Endodermal cell (in vitro differentiated cells): ENCODE measurements at regions not wholly inside any gene's neighbourhood (a gene's known extent, or its start where the extent isn't known, plus 50 kb on each side); places are given as distances from the start of the nearest gene placed in this dataset.

ENCODE experiments used
- DNase-seq: peaks from one replicate; pipeline ENCODE4 v3.0.0-alpha.2; 2017
- H3K27ac ChIP-seq: 2 replicates; pipeline ENCODE4 v1.5.1; 2013; ENCODE audit warnings: mild to moderate bottlenecking, low read depth, low read length, moderate library complexity
- H3K27me3 ChIP-seq: 2 replicates; pipeline ENCODE4 v1.6.1; 2013; ENCODE audit warnings: mild to moderate bottlenecking, low read length, moderate library complexity; ENCODE audit not compliant: insufficient read depth, control insufficient read depth, poor library complexity, severe bottlenecking
- H3K36me3 ChIP-seq: 2 replicates; pipeline ENCODE4 v1.7.0; 2013; ENCODE audit warnings: mild to moderate bottlenecking, low read length, moderate library complexity; ENCODE audit not compliant: control insufficient read depth, insufficient read depth
- H3K4me1 ChIP-seq: one replicate; pipeline ENCODE4 v1.7.0; 2013; ENCODE audit warnings: low read length; ENCODE audit not compliant: control insufficient read depth, insufficient read depth
- H3K4me3 ChIP-seq: 2 replicates; pipeline ENCODE4 v1.5.1; 2013; ENCODE audit warnings: mild to moderate bottlenecking, low read length, moderate library complexity
- H3K9ac ChIP-seq: 2 replicates; pipeline ENCODE4 v1.6.1; 2013; ENCODE audit warnings: mild to moderate bottlenecking, low read length, moderate library complexity; ENCODE audit not compliant: poor library complexity, severe bottlenecking; ENCODE audit errors: extremely low read depth
- H3K9me3 ChIP-seq: 2 replicates; pipeline ENCODE4 v1.6.1; 2013; ENCODE audit warnings: mild to moderate bottlenecking, low read length, moderate library complexity; ENCODE audit not compliant: control insufficient read depth
- H3K27ac Mint-ChIP-seq: 2 replicates; pipeline ENCODE4 v1.8.0; 2020; ENCODE audit warnings: mixed read lengths
- H3K27me3 Mint-ChIP-seq: 2 replicates; pipeline ENCODE4 v1.8.0; 2021; ENCODE audit warnings: mild to moderate bottlenecking, mixed read lengths; ENCODE audit not compliant: insufficient read depth
- H3K36me3 Mint-ChIP-seq: 2 replicates; pipeline ENCODE4 v1.8.0; 2020; ENCODE audit warnings: low read depth, mixed read lengths
- H3K4me1 Mint-ChIP-seq: 2 replicates; pipeline ENCODE4 v1.8.0; 2020; ENCODE audit warnings: mixed read lengths
- H3K4me3 Mint-ChIP-seq: 2 replicates; pipeline ENCODE4 v1.8.0; 2020; ENCODE audit warnings: mild to moderate bottlenecking, moderate library complexity, mixed read lengths
- H3K9me3 Mint-ChIP-seq: 2 replicates; pipeline ENCODE4 v1.8.0; 2020; ENCODE audit warnings: mild to moderate bottlenecking, mixed read lengths
- CTCF ChIP-seq: fragments of 200-600 bp; sonication (generic); conservative IDR thresholded peaks from 2 replicates; pipeline ENCODE4 v1.5.0; 2021; ENCODE audit warnings: antibody characterized with exemption, mild to moderate bottlenecking
- whole genome bisulfite sequencing, 2 experiments: methylation state at CpG; one replicate each; pipeline versions ENCODE4 v1.1.5 to v1.1.7; 2013; ENCODE audit warnings: missing lambda C conversion rate in 2 of 2, mixed read lengths in 1 of 2; ENCODE audit not compliant: insufficient coverage in 1 of 2, insufficient read length in 1 of 2; 5-methylcytosine and 5-hydroxymethylcytosine counted together

DNA sequence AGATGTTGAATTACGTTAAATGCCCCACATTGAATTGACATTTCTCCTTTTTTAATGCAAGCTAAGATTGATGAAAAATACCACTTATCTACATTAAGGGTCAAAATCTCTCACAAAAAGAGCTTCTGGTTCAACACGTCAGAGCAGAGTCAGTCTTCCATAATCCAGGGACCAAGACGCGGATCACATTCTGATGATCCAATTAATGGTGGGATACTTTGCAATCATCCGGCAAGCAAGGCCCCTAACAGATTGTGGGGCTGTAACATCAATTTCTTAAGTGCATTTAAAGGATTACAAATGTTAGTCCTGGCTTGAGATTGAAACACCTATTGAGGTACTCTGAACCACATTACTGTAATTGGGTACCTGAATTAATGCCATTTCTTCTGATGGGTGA is 120.2 kb upstream of the ESRRG start:
- Mint-ChIP-seq H3K27ac (no peak overlapping the region), H3K9me3 (no peaks in the 10 kb centered on the region), H3K36me3 (no peaks in the 10 kb centered on the region), H3K4me3 (no peak overlapping the region), H3K4me1 (peaks cover 15% of the 10 kb centered on the region), H3K27me3 (no peaks in the 10 kb centered on the region)
- DNase-seq: no peak
- H3K4me3 ChIP-seq: no peak overlapping the region
- H3K4me1 ChIP-seq: peaks cover 8% of the 10 kb centered on the region
- no peak for TF ChIP-seq CTCF
- H3K9ac ChIP-seq: no peak overlapping the region
- H3K36me3 ChIP-seq: no peaks in the 10 kb centered on the region
- peaks cover 16% of the 10 kb centered on the region for H3K9me3 ChIP-seq
- H3K27ac ChIP-seq: no peak overlapping the region
- WGBS, 2 experiments: 96 to 100% methylated on average over 4 to 5 of the region's 5 CpGs
- H3K27me3 ChIP-seq: no peaks in the 10 kb centered on the region

GRCh38 chr1:216841165-216841564 is 117.9 kb upstream of the ESRRG start:
- no peak for DNase-seq
- peaks cover 3% of the 10 kb centered on the region for H3K4me1 ChIP-seq
- no peak overlapping the region for H3K27ac Mint-ChIP-seq
- no peaks in the 10 kb centered on the region for H3K27me3 ChIP-seq
- TF ChIP-seq CTCF: no peak
- no peaks in the 10 kb centered on the region for H3K36me3 ChIP-seq
- no peaks in the 10 kb centered on the region for H3K27me3 Mint-ChIP-seq
- peaks cover 11% of the 10 kb centered on the region for H3K4me1 Mint-ChIP-seq
- H3K27ac ChIP-seq: no peak overlapping the region
- H3K9me3 ChIP-seq: peaks cover 16% of the 10 kb centered on the region
- H3K4me3 Mint-ChIP-seq: no peak overlapping the region
- H3K9ac ChIP-seq: no peak overlapping the region
- H3K4me3 ChIP-seq: no peak overlapping the region
- no peaks in the 10 kb centered on the region for H3K9me3 Mint-ChIP-seq
- 96 to 100% methylated on average over 1 to 3 of the region's 3 CpGs for WGBS, 2 experiments
- H3K36me3 Mint-ChIP-seq: no peaks in the 10 kb centered on the region

- TF ChIP-seq CTCF: no peak
- H3K4me3 Mint-ChIP-seq: no peak overlapping the region
- Histone ChIP-seq H3K4me1 (peaks cover 3% of the 10 kb centered on the region), H3K4me3 (no peak overlapping the region), H3K9me3 (peaks cover 22% of the 10 kb centered on the region), H3K27ac (no peak overlapping the region), H3K27me3 (no peaks in the 10 kb centered on the region), H3K36me3 (no peaks in the 10 kb centered on the region), H3K9ac (no peak overlapping the region)
- H3K27ac Mint-ChIP-seq: no peak overlapping the region
- WGBS, 2 experiments: 39% methylated on average over 3 of the region's 3 CpGs; no CpG with 5 or more reads in 1 of the 2 experiments
- peaks cover 6% of the 10 kb centered on the region for H3K4me1 Mint-ChIP-seq
- no peak for DNase-seq
- H3K27me3 Mint-ChIP-seq: no peaks in the 10 kb centered on the region
- H3K36me3 Mint-ChIP-seq: no peaks in the 10 kb centered on the region
- peaks cover 8% of the 10 kb centered on the region for H3K9me3 Mint-ChIP-seq
Measured at GRCh38 chr1:216836316-216836715, 113.1 kb upstream of the ESRRG start.
